NCI-H1417 (cell line): ENCODE measurements at regions not wholly inside any gene's neighbourhood (a gene's known extent, or its start where the extent isn't known, plus 50 kb on each side); places are given as distances from the start of the nearest gene placed in this dataset.

Experiments
- DNase-seq, 3 experiments: peaks; one replicate each; lab custom pipeline; 2025; lab: John Stamatoyannopoulos, UW

DNA sequence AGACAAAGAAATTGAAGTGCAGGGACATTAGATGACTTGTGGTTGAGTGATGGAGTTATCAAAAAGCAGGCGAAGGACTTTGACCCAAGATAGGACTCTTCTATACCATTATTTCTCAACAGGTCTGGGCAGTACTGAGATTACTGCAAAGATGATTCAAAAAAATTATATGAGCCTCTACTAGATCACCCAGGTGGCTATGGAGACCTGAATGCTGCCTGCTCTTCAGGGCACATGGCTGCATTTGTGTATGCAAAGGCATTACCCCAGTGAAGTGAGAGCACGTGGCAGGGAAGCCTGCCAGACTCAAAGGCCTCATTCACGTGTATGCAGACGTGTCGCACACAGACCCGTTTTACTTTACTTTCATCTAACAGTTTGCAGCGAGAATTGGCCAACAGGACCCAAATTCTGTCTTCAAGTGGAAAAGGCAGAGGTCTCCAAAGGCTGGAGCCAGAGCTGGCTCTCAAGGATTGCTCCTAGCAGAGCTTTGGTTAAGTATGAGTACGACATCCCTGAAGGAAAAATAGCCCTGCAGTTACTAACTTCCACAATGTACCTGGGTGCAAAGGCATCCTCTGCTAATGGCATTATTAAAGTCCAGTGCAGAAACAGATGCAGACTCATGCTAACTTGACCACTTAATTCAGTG is 113.8 kb upstream of the ARMC2 start:
- DNase-seq = no peak

DNA sequence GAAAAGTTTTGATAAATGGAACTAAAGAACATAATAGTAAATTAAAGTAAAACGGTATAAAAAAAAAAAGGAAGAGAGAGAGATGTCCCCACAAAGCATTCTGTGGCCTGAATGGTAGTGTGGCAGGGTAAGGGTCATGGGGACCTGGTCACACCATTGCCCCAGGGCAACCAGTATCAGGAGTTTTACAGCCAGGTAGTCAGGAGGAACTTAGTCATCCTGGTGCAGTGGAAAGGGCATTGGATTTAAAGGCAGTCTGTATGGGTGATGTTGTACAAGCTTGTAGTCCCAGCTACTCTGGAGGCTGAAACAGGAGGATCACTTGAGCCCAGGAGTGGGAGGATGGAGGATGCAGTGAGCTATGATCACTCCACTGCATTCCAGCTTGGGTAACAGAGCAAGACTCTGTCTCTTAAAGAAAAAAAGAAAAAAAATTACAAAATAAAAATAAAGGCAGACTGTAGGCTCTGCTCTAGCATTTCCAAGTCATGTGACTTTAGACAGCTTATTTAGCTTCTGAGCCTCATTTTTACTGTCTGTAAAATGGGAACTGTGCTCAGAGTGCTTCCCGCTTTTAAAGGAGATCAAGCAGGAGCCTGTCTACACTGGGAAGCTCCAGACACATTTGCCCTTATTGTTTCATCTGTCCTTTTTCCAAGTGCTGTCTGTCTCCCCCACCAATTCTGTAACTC is 112.8 kb upstream of the ARMC2 start:
- no peak for DNase-seq

- DNase-seq = no peak
These were observed 112.2 kb upstream of the ARMC2 start for GRCh38 chr6:108736002-108736361.

DNA sequence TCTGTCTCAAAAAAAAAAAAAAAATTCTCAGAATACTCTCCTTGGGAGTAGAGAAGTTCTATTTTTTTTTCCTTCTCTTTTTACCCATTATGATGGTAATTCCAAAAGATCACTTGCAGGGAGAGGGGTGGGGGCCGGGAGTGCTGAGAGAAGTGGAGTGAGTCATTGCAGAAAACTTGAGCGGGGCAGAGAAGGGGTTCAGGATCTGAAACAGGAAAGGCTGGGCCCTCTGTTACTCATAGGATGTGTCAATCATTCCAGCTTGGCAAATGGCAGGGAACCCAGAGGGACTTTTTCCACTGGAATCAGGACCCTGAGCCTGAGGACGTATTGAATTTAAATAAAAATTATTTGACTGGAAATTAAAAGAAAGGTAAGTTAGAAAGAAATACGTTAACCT is 111.4 kb upstream of the ARMC2 start:
- no peak for DNase-seq

GRCh38 chr6:108737594-108738546 is 110.4 kb upstream of the ARMC2 start:
- DNase-seq = no peak

DNA sequence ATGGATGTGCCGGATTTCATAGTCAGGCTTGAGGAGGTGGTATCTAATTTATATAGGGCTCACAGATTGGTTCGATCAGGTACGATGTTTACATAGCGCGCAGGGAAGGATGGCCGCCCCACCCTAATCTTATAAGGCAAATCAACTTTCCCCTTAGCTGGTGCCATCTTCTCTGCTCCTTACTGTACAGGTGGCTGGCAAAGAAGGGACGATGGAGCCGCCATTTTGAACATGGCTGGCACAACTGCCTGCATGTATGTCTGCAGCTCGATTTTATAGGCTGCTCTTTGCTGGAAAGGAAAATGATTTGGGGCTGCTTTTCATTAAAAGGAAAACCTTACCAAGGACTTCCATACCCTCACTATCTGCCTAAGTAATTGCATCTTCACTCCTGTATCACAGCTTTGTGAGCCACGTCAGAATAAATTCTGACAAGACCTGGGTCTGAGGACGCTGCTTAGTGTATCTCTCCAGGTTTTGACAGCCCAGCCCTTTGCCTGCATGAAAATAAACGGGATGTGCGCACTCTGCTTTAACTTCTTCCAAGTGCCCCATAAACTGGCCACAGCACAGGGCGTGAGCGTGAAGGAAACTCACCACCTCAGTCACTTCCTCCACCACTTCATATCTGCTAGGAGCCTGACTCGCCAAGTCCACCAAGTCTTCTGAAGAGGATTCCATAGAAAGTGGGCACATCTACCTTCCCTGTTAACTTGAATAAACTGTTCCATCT is 109.4 kb upstream of the ARMC2 start:
- no peak for DNase-seq

GRCh38 chr6:108739496-108740330 is 108.5 kb upstream of the ARMC2 start:
- peak in 2 of 3 experiments; percentile 11 to 46 for DNase-seq

DNA sequence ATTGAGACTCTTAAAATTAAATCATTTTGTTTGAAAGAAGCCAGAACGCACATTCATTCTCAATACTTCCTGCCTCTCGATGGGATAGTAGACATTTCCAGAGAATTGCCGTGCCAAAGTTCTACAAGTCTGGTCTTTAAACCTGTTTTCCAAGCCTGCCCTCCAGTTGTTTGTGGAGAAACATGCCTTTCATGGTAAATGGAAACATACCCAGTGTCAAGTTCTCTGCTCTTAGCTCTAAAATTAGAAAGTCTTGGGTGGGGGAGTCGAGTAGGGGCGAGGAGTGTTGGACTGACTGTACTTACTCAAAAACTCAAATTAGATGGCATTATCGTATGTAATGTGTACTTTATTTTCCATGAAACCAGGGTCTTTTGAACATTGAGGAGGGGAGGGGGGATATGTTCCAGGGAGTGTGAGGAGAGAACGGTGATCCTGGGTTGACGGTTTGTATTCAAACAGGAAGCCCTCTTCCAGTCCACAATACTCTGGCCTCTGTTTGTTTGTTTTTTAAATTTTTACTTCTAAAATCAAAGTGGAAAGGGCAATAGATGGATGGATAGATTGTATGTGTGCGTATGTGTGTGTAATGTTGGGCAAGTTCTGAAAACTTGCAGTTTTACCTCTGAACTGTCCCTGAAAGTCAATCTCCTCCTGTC is 106.8 kb upstream of the ARMC2 start:
- DNase-seq = no peak

- no peak for DNase-seq
These were observed 106.2 kb upstream of the ARMC2 start for GRCh38 chr6:108742041-108742440.

DNA sequence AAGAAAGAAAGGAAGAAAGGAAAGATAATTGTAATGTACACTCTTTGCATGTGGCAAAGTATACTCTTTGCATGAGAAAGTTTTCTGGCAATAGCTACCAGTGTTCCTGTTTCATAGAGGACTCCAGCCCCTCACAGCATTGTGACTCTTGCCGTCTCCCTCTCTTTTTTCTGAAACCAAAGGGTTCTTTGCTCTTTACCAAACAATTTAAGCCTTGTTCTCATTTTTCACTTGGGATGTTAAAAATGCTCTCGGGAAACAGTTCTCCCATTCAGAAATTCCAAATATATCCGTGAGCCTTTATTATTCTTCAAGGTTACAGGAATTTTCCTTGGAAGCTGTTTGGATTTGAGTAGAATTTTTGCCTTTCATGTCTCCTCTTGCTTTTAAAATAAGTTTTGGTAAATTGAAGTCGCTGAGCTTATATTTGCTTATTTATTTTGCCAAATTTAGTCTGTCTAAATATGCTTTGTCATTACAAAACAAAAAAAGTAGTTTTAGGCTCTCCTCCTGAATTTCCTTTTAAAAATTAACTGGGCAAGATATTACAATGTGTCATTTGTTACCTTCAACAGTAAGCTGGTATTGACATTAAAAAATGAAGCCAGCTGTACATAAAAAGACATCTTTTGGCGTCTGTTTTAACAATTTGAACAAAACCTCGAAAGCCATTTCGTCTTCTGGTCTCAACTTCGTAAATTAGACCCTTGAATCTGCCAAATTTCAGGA is 103.8 kb upstream of the ARMC2 start:
- no peak for DNase-seq

DNA sequence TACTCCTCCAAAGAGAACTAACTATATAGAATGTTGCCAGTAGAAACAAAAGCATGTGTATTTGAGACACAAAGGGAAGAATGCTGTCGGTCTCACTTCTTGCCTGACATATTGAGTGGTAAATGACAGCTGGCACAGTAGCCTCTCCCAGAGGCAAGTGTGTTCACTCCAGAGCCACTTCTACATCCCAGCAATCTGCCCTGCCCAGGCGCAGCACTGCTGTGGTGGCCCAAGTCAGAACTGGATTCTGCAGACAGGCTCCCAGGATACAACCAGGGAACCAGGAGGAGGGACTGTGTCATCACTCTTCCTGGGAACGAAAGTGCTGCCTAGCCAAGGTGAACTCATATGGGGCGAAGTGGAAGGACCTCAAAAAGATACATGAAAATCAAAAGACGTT is 103.2 kb upstream of the ARMC2 start:
- DNase-seq = no peak

DNA sequence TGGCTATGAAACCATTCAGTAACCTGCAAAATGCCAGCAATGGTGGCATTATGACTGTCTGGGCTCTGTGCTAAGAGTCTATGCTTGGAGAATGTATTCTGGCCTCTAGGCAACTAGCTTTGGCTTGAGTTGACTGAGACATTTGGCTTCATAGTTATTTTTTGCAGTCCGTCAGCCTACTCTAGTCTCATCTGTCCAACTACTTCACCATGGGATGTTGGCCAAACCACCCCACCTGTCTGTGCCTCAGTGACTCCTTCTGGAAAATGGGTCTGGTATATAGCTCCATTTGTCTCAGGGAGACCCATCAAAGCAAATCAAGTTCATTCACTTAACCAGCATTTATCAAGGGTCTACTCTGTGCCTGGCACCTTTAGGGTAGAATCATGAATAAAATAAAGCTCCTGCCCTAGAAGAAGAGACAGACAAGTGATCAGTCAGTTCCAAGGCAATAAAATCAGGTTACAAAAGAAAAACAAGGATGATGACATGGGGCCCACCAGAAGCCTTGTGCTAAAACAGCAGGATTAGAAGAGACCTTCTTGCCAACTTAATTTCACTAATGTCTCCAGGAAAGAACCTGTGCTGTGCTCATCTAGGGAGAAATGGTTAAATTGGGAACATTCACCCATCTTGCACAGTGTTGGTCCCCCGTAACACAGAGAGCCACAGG is 102.4 kb upstream of the ARMC2 start:
- no peak for DNase-seq

DNA sequence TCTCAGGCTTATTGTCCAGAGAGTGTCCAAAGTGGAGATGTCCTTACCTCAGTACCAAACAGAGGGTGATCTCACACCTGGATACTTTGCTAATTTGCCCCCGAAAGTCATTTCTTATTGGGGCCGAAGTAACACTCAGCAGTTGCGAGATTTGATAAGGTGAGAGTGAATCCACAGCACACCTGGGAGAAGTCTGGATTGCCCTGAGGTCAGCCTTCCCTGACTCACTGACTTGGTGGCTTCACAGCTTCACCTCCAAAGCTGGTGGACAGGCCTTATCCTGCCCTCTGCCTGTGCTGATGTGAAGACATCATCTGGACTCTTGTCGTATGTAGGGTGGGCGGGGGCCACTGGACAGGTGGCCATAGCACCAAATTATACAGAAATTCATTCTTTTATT is 101.9 kb upstream of the ARMC2 start:
- no peak for DNase-seq

- DNase-seq = no peak
These were observed 101.2 kb upstream of the ARMC2 start for GRCh38 chr6:108746836-108747575.

GRCh38 chr6:108748055-108748454 is 100.2 kb upstream of the ARMC2 start:
- DNase-seq = no peak

DNA sequence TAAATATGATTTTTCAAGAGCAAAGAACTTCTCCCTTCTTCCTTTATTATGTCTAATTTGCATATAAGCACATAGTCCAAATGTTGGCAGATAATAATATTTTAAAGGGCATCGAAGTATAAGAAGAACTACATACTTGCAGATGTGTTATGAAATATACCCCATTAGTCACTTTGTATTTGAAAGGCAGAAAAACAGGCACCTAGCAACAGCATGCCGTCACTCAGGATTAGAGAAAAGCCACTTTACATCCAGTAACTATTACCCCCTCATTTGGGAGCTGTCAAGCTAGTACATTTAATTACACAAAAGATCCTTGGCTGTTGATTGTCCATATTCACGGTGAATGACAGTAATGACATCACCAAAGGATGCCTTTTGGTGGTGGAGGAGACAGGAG is 99.3 kb upstream of the ARMC2 start:
- no peak for DNase-seq

- no peak for DNase-seq
These were observed 97.4 kb upstream of the ARMC2 start for GRCh38 chr6:108750801-108751200.

DNA sequence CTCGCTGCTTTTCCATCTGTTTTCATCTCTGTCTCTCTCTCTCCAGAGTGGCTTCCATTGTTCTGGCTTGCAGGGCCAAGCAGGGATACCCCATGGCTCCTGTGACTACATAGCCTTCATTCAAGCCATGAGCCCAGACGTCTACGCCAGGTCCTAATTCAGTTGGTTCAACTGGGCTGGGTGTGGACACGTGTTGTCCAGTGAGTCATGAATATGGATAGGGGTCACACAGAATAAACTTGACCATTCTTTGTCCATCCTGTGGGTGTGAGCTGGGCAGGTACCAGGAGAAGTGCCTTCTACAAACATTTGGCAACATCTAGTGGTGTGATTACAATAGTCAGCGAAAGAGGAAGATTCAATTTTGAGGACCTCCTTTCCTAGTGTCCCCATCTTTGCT is 96.9 kb upstream of the ARMC2 start:
- DNase-seq = no peak
